A549 (cell line): ENCODE measurements at regions not wholly inside any gene's neighbourhood (a gene's known extent, or its start where the extent isn't known, plus 50 kb on each side); places are given as distances from the start of the nearest gene placed in this dataset.

Experiments
- BCL3 ChIP-seq: fragments of >200 bp; sonication (Bioruptor Twin); formaldehyde crosslinking; IDR thresholded peaks from 3 replicates; pipeline ENCODE4 v1.6.1; 2016
- BHLHE40 ChIP-seq: IDR thresholded peaks from 2 replicates; pipeline ENCODE4 v1.6.1; 2012; ENCODE audit warnings: low read depth, low read length, inconsistent platforms
- CEBPB ChIP-seq, 2 experiments: fragments of >200 bp in 1 of 2; sonication (Bioruptor Twin) in 1 of 2; formaldehyde crosslinking in 1 of 2; IDR thresholded peaks; 2 replicates each; pipeline ENCODE4 v1.6.1; 2012 to 2016
- E2F6 ChIP-seq: IDR thresholded peaks from 2 replicates; pipeline ENCODE4 v1.6.1; 2012; ENCODE audit warnings: low read depth, borderline replicate concordance
- HDAC2 ChIP-seq: fragments of 200-600 bp; sonication (generic); IDR thresholded peaks from 2 replicates; pipeline ENCODE4 v1.6.1; 2016
- JUN ChIP-seq, 2 experiments: fragments of >200 bp; sonication (Bioruptor Twin); formaldehyde crosslinking; IDR thresholded peaks; 2 replicates in 1 of 2; 3 replicates in 1 of 2; pipeline ENCODE4 v1.6.1; 2016 to 2017
- KDM5A ChIP-seq: fragments of 200-600 bp; sonication (generic); IDR thresholded peaks from 2 replicates; pipeline ENCODE4 v1.6.1; 2016; ENCODE audit warnings: antibody characterized with exemption, mild to moderate bottlenecking
- PHF8 ChIP-seq: fragments of 200-600 bp; sonication (generic); IDR thresholded peaks from 2 replicates; pipeline ENCODE4 v1.6.1; 2016; ENCODE audit warnings: low read depth, mild to moderate bottlenecking, antibody characterized with exemption, moderate library complexity, borderline replicate concordance
- POLR2A ChIP-seq: IDR thresholded peaks from 2 replicates; pipeline ENCODE4 v1.6.1; 2012; ENCODE audit warnings: mild to moderate bottlenecking, low read length
- POLR2AphosphoS2 ChIP-seq: conservative IDR thresholded peaks from 2 replicates; pipeline ENCODE4 v1.6.1; 2012; ENCODE audit warnings: low read length, improper control_type of control experiment, inconsistent platforms
- RAD21 ChIP-seq, 2 experiments: fragments of >200 bp in 1 of 2; sonication (Bioruptor Twin) in 1 of 2; formaldehyde crosslinking in 1 of 2; IDR thresholded peaks in 1 of 2; conservative IDR thresholded peaks in 1 of 2; 2 replicates in 1 of 2; 3 replicates in 1 of 2; pipeline ENCODE4 v1.6.1; 2012 to 2018; ENCODE audit warnings: inconsistent platforms in 1 of 2
- RCOR1 ChIP-seq: fragments of 150-350 bp; IDR thresholded peaks from 2 replicates; pipeline ENCODE4 v1.6.1; 2014; ENCODE audit warnings: antibody characterized with exemption, low read length, low read depth
- TF ChIP-seq, protein P1 (sequence below): fragments of >200 bp; sonication (Bioruptor Twin); formaldehyde crosslinking; IDR thresholded peaks from 3 replicates; pipeline ENCODE4 v1.5.1; 2016

GRCh38 chr2:220120041-220120440 is 492.6 kb downstream of the SLC4A3 start:
- no peak for TF ChIP-seq CEBPB (IDR thresholded peaks at IDR 0.05)
- TF ChIP-seq JUN (IDR thresholded peaks at IDR 0.05), result no peak
- TF ChIP-seq, protein P1, sequence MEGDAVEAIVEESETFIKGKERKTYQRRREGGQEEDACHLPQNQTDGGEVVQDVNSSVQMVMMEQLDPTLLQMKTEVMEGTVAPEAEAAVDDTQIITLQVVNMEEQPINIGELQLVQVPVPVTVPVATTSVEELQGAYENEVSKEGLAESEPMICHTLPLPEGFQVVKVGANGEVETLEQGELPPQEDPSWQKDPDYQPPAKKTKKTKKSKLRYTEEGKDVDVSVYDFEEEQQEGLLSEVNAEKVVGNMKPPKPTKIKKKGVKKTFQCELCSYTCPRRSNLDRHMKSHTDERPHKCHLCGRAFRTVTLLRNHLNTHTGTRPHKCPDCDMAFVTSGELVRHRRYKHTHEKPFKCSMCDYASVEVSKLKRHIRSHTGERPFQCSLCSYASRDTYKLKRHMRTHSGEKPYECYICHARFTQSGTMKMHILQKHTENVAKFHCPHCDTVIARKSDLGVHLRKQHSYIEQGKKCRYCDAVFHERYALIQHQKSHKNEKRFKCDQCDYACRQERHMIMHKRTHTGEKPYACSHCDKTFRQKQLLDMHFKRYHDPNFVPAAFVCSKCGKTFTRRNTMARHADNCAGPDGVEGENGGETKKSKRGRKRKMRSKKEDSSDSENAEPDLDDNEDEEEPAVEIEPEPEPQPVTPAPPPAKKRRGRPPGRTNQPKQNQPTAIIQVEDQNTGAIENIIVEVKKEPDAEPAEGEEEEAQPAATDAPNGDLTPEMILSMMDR, result no peak
- no peak for TF ChIP-seq HDAC2
- TF ChIP-seq POLR2A, result no peak
- TF ChIP-seq RCOR1, result no peak
- no peak for TF ChIP-seq POLR2AphosphoS2
- no peak for TF ChIP-seq KDM5A
- TF ChIP-seq E2F6, result no peak
- no peak for TF ChIP-seq BHLHE40
- no peak for TF ChIP-seq BCL3
- TF ChIP-seq PHF8, result no peak
- no peak for TF ChIP-seq RAD21 (conservative IDR thresholded peaks at IDR 0.05 in 1 of 2, IDR thresholded peaks at IDR 0.05 in 1 of 2)
